ES-I3 (cell line): ENCODE measurements at regions not wholly inside any gene's neighbourhood (a gene's known extent, or its start where the extent isn't known, plus 50 kb on each side); places are given as distances from the start of the nearest gene placed in this dataset.

ENCODE experiments used
- H3K36me3 ChIP-seq: 2 replicates; pipeline ENCODE4 v1.6.1; 2013; ENCODE audit warnings: mild to moderate bottlenecking, low read length, control low read depth, moderate library complexity; ENCODE audit not compliant: insufficient read depth
- H3K4me1 ChIP-seq: 2 replicates; pipeline ENCODE4 v1.6.1; 2013; ENCODE audit warnings: mild to moderate bottlenecking, control low read depth, low read length; ENCODE audit not compliant: insufficient read depth
- H3K9ac ChIP-seq: 2 replicates; pipeline ENCODE4 v1.6.1; 2013; ENCODE audit warnings: low read depth, mild to moderate bottlenecking, low read length, moderate library complexity
- H3K9me3 ChIP-seq: 2 replicates; pipeline ENCODE4 v1.6.1; 2013; ENCODE audit warnings: mild to moderate bottlenecking, low read length, moderate library complexity; ENCODE audit not compliant: control insufficient read depth, insufficient read depth

GRCh38 chr5:3342271-3343100 lies 253.1 kb upstream of the IRX1 start:
- Histone ChIP-seq H3K36me3 (no peaks in the 10 kb centered on the region), H3K9me3 (no peaks in the 10 kb centered on the region), H3K9ac (no peak overlapping the region), H3K4me1 (no peaks in the 10 kb centered on the region)

- Histone ChIP-seq H3K36me3 (no peaks in the 10 kb centered on the region), H3K4me1 (no peaks in the 10 kb centered on the region), H3K9ac (no peak overlapping the region), H3K9me3 (no peaks in the 10 kb centered on the region)
Measured at GRCh38 chr5:3341446-3342240, 254.0 kb upstream of the IRX1 start.

GRCh38 chr5:3340471-3340870 lies 255.2 kb upstream of the IRX1 start:
- no peaks in the 10 kb centered on the region for H3K4me1 ChIP-seq
- H3K9ac ChIP-seq, result no peak overlapping the region
- H3K9me3 ChIP-seq, result no peaks in the 10 kb centered on the region
- no peaks in the 10 kb centered on the region for H3K36me3 ChIP-seq

- Histone ChIP-seq H3K4me1 (no peaks in the 10 kb centered on the region), H3K9ac (no peak overlapping the region), H3K36me3 (no peaks in the 10 kb centered on the region), H3K9me3 (no peaks in the 10 kb centered on the region)
Measured at GRCh38 chr5:3339798-3340115, 255.9 kb upstream of the IRX1 start.

GRCh38 chr5:3339092-3339797 lies 256.4 kb upstream of the IRX1 start:
- Histone ChIP-seq H3K36me3 (no peaks in the 10 kb centered on the region), H3K4me1 (no peaks in the 10 kb centered on the region), H3K9me3 (no peaks in the 10 kb centered on the region), H3K9ac (no peak overlapping the region)

GRCh38 chr5:3337812-3338541 lies 257.7 kb upstream of the IRX1 start:
- no peaks in the 10 kb centered on the region for H3K36me3 ChIP-seq
- no peaks in the 10 kb centered on the region for H3K9me3 ChIP-seq
- H3K4me1 ChIP-seq, result no peaks in the 10 kb centered on the region
- H3K9ac ChIP-seq, result no peak overlapping the region

GRCh38 chr5:3336666-3337065 lies 259.0 kb upstream of the IRX1 start:
- H3K4me1 ChIP-seq, result no peaks in the 10 kb centered on the region
- H3K9ac ChIP-seq, result no peak overlapping the region
- H3K9me3 ChIP-seq, result no peaks in the 10 kb centered on the region
- no peaks in the 10 kb centered on the region for H3K36me3 ChIP-seq

- H3K36me3 ChIP-seq, result no peaks in the 10 kb centered on the region
- no peaks in the 10 kb centered on the region for H3K9me3 ChIP-seq
- H3K9ac ChIP-seq, result no peak overlapping the region
- H3K4me1 ChIP-seq, result no peaks in the 10 kb centered on the region
Measured at GRCh38 chr5:3335301-3335700, 260.3 kb upstream of the IRX1 start.

GRCh38 chr5:3333836-3334235 lies 261.8 kb upstream of the IRX1 start:
- H3K4me1 ChIP-seq, result no peaks in the 10 kb centered on the region
- H3K9me3 ChIP-seq, result no peaks in the 10 kb centered on the region
- H3K9ac ChIP-seq, result no peak overlapping the region
- H3K36me3 ChIP-seq, result no peaks in the 10 kb centered on the region

GRCh38 chr5:3333105-3333504 lies 262.5 kb upstream of the IRX1 start:
- no peaks in the 10 kb centered on the region for H3K36me3 ChIP-seq
- H3K4me1 ChIP-seq, result no peaks in the 10 kb centered on the region
- H3K9ac ChIP-seq, result no peak overlapping the region
- no peaks in the 10 kb centered on the region for H3K9me3 ChIP-seq

GRCh38 chr5:3331819-3332218 lies 263.8 kb upstream of the IRX1 start:
- Histone ChIP-seq H3K9ac (no peak overlapping the region), H3K36me3 (no peaks in the 10 kb centered on the region), H3K4me1 (no peaks in the 10 kb centered on the region), H3K9me3 (no peaks in the 10 kb centered on the region)

GRCh38 chr5:3330442-3330841 lies 265.2 kb upstream of the IRX1 start:
- Histone ChIP-seq H3K4me1 (no peaks in the 10 kb centered on the region), H3K9me3 (no peaks in the 10 kb centered on the region), H3K36me3 (no peaks in the 10 kb centered on the region), H3K9ac (no peak overlapping the region)

GRCh38 chr5:3329427-3329826 lies 266.2 kb upstream of the IRX1 start:
- Histone ChIP-seq H3K4me1 (no peaks in the 10 kb centered on the region), H3K9ac (no peak overlapping the region), H3K36me3 (no peaks in the 10 kb centered on the region), H3K9me3 (no peaks in the 10 kb centered on the region)

- Histone ChIP-seq H3K4me1 (no peaks in the 10 kb centered on the region), H3K36me3 (no peaks in the 10 kb centered on the region), H3K9me3 (no peaks in the 10 kb centered on the region), H3K9ac (no peak overlapping the region)
Measured at GRCh38 chr5:3326841-3327232, 268.8 kb upstream of the IRX1 start.
